ENCODE measurements at regions not wholly inside any gene's neighbourhood (a gene's known extent, or its start where the extent isn't known, plus 50 kb on each side); places are given as distances from the start of the nearest gene placed in this dataset.

GRCh38 chr4:22614114-22614513, 78.6 kb upstream of the GBA3 start:
- H2AFZ ChIP-seq (ENCODE audit: low read length), result no peak overlapping the region
- H3K18ac ChIP-seq (ENCODE audit: extremely low read depth, low read length), result no peak overlapping the region
- no peak overlapping the region for H3K14ac ChIP-seq (ENCODE audit: insufficient read length)
- H2BK120ac ChIP-seq (replicated peaks; ENCODE audit: low read depth, low read length), result no peak overlapping the region
- no peak overlapping the region for H3K9ac ChIP-seq (replicated peaks in 1 of 4; ENCODE audit: extremely low read depth in 1 of 4, low read depth in 3 of 4, low read length in 3 of 4)
- H2BK5ac ChIP-seq (ENCODE audit: low read depth, low read length), result no peak overlapping the region
- TF ChIP-seq BRCA1 (IDR thresholded peaks at IDR 0.05; ENCODE audit: low read depth, low read length) (no peak), BACH1 (IDR thresholded peaks at IDR 0.05; ENCODE audit: low read length) (no peak), TBP (IDR thresholded peaks at IDR 0.05; ENCODE audit: low read depth, low read length) (no peak), RBBP5 (IDR thresholded peaks at IDR 0.05; ENCODE audit: borderline replicate concordance, low read depth, low read length) (no peak), TCF12 (IDR thresholded peaks at IDR 0.05; ENCODE audit: low read depth, low read length) (no peak), CEBPB (IDR thresholded peaks at IDR 0.05; ENCODE audit: low read depth, low read length) (no peak), CBX5 (IDR thresholded peaks at IDR 0.05; ENCODE audit: low read depth, low read length) (no peak), EGR1 (IDR thresholded peaks at IDR 0.05; ENCODE audit: borderline replicate concordance, low read depth, low read length) (no peak), SP1 (IDR thresholded peaks at IDR 0.05; ENCODE audit: low read depth, low read length) (no peak), BCL11A (IDR thresholded peaks at IDR 0.05; ENCODE audit: low read depth in 2 of 2, low read length in 2 of 2) (no peak)
- no peak overlapping the region for H3K23ac ChIP-seq (ENCODE audit: insufficient read length)
- no peak overlapping the region for H3K4ac ChIP-seq (replicated peaks; ENCODE audit: insufficient read length, low read depth, low read length)
- H4K91ac ChIP-seq (replicated peaks; ENCODE audit: insufficient read length, low read length), result no peak overlapping the region
- H2BK12ac ChIP-seq (ENCODE audit: low read depth, low read length), result no peak overlapping the region
- H3K27ac ChIP-seq (ENCODE audit: low read depth, low read length), result no peak overlapping the region
- H4K20me1 ChIP-seq (replicated peaks in 1 of 2; ENCODE audit: control insufficient read depth in 1 of 2, insufficient read depth in 2 of 2, low read length in 2 of 2), result no peaks in the 10 kb centered on the region
- no peaks in the 10 kb centered on the region for H3K9me3 ChIP-seq (ENCODE audit: insufficient read depth in 2 of 2, low read depth in 1 of 2, low read length in 1 of 2)
- H2BK15ac ChIP-seq (ENCODE audit: low read length), result no peak overlapping the region
- H3K4me2 ChIP-seq (ENCODE audit: insufficient read depth in 1 of 2, low read depth in 2 of 2, low read length in 2 of 2), result no peak overlapping the region
- H3K27me3 ChIP-seq (replicated peaks in 1 of 4; ENCODE audit: control insufficient read depth in 3 of 4, extremely low read depth in 1 of 4, insufficient read depth in 3 of 4, low read length in 3 of 4), result no peaks in the 10 kb centered on the region
- no peak for DNase-seq (ENCODE audit: low read depth in 1 of 2, low spot score in 2 of 2)
- H3K79me2 ChIP-seq (ENCODE audit: control insufficient read depth in 1 of 2, insufficient read depth in 2 of 2, low read length in 2 of 2), result no peaks in the 10 kb centered on the region
- POLR2A ChIA-PET (ENCODE audit: partially characterized antibody), result no interaction called here
- no peak overlapping the region for H2AK5ac ChIP-seq (ENCODE audit: low read depth, low read length)
- no peak overlapping the region for H3K4me3 ChIP-seq (ENCODE audit: extremely low read depth in 1 of 4, insufficient read depth in 2 of 4, low read depth in 3 of 4, low read length in 4 of 4)
- no peak overlapping the region for H4K8ac ChIP-seq (ENCODE audit: extremely low read depth, insufficient read depth, low read length)
- no peak overlapping the region for H3K56ac ChIP-seq (replicated peaks; ENCODE audit: insufficient read length, low read depth, low read length)
- H4K5ac ChIP-seq (ENCODE audit: insufficient read length, low read depth, low read length), result no peak overlapping the region
- H3K4me1 ChIP-seq (replicated peaks in 1 of 4; ENCODE audit: control insufficient read depth in 3 of 4, insufficient read depth in 4 of 4, low read length in 3 of 4), result peaks cover 0 to 4% (median 0%) of the 10 kb centered on the region in 4 experiments; a peak in 2 of 7 replicates
- H2BK20ac ChIP-seq (ENCODE audit: low read length), result no peak overlapping the region
- no peaks in the 10 kb centered on the region for H3K36me3 ChIP-seq (ENCODE audit: control insufficient read depth in 2 of 4, insufficient read depth in 4 of 4, low read length in 3 of 4)
- FAIRE-seq, result no peak
- no peaks in the 10 kb centered on the region for H3K79me1 ChIP-seq (ENCODE audit: low read depth, low read length)
- CTCF ChIA-PET (ENCODE audit: partially characterized antibody), result no interaction called here
- 86% methylated on average over 2 of the region's 2 CpGs; no CpG with 5 or more reads in 1 of the 2 experiments for WGBS, 2 experiments (ENCODE audit: extremely low coverage in 1 of 2, insufficient coverage in 1 of 2, insufficient read length in 1 of 2, insufficient replicate concordance in 2 of 2, low coverage in 1 of 2, low lambda C conversion rate in 2 of 2, missing lambda C conversion rate in 1 of 2)
- H3K23me2 ChIP-seq (ENCODE audit: low read depth, low read length), result no peaks in the 10 kb centered on the region

All from H1 (cell line).